ENCODE measurements at regions not wholly inside any gene's neighbourhood (a gene's known extent, or its start where the extent isn't known, plus 50 kb on each side); places are given as distances from the start of the nearest gene placed in this dataset.

- Histone ChIP-seq H3K4me1 (peaks cover 0 to 4% (median 0%) of the 10 kb centered on the region in 4 donors), H3K27me3 (peaks cover 0 to 13% of the 10 kb centered on the region in 2 donors), H3K36me3 (no peaks in the 10 kb centered on the region), H3K4me3 (no peak overlapping the region), H3K27ac (no peak overlapping the region), H3K9me3 (no peaks in the 10 kb centered on the region)
- no peak for TF ChIP-seq CTCF (IDR thresholded peaks at IDR 0.05)
- intact Hi-C loops (cut with DNase I; ENCODE audit: low total_unique reads), result no loop called here
- DNase-seq, result no peak
Observed at GRCh38 chr10:107919626-107920235, 755.2 kb upstream of the SORCS1 start.

- H3K4me1 ChIP-seq, result peaks cover 0 to 10% (median 1%) of the 10 kb centered on the region in 4 donors
- DNase-seq, result no peak
- H3K4me3 ChIP-seq, result no peak overlapping the region
- no peaks in the 10 kb centered on the region for H3K36me3 ChIP-seq
- H3K9me3 ChIP-seq, result no peaks in the 10 kb centered on the region
- peaks cover 0 to 21% of the 10 kb centered on the region in 2 donors for H3K27me3 ChIP-seq
- no peak overlapping the region for H3K27ac ChIP-seq
- intact Hi-C loops (cut with DNase I; ENCODE audit: low total_unique reads), result no loop called here
- TF ChIP-seq CTCF (IDR thresholded peaks at IDR 0.05), result no peak
Observed at GRCh38 chr10:107918171-107918570, 753.7 kb upstream of the SORCS1 start.

GRCh38 chr10:107915215-107915610 is 750.7 kb upstream of the SORCS1 start:
- TF ChIP-seq CTCF (IDR thresholded peaks at IDR 0.05), result no peak
- intact Hi-C loops (cut with DNase I; ENCODE audit: low total_unique reads), result no loop called here
- H3K36me3 ChIP-seq, result no peaks in the 10 kb centered on the region
- H3K9me3 ChIP-seq, result no peaks in the 10 kb centered on the region
- H3K4me3 ChIP-seq, result no peak overlapping the region
- peaks cover 0 to 21% of the 10 kb centered on the region in 2 donors for H3K27me3 ChIP-seq
- H3K27ac ChIP-seq, result no peak overlapping the region
- no peak for DNase-seq
- peaks cover 0 to 10% (median 1%) of the 10 kb centered on the region in 4 donors for H3K4me1 ChIP-seq

GRCh38 chr10:107914450-107915214 is 750.1 kb upstream of the SORCS1 start:
- H3K27ac ChIP-seq, result no peak overlapping the region
- H3K4me1 ChIP-seq, result peaks cover 0 to 10% (median 1%) of the 10 kb centered on the region in 4 donors
- no peak for TF ChIP-seq CTCF (IDR thresholded peaks at IDR 0.05)
- H3K4me3 ChIP-seq, result no peak overlapping the region
- intact Hi-C loops (cut with DNase I; ENCODE audit: low total_unique reads), result no loop called here
- H3K36me3 ChIP-seq, result no peaks in the 10 kb centered on the region
- peaks cover 0 to 21% of the 10 kb centered on the region in 2 donors for H3K27me3 ChIP-seq
- H3K9me3 ChIP-seq, result no peaks in the 10 kb centered on the region
- no peak for DNase-seq

- Histone ChIP-seq H3K4me3 (no peak overlapping the region), H3K36me3 (no peaks in the 10 kb centered on the region), H3K4me1 (peaks cover 0 to 10% (median 1%) of the 10 kb centered on the region in 4 donors), H3K9me3 (no peaks in the 10 kb centered on the region), H3K27me3 (peaks cover 0 to 21% of the 10 kb centered on the region in 2 donors), H3K27ac (no peak overlapping the region)
- intact Hi-C loops (cut with DNase I; ENCODE audit: low total_unique reads), result no loop called here
- no peak for DNase-seq
- no peak for TF ChIP-seq CTCF (IDR thresholded peaks at IDR 0.05)
Observed at GRCh38 chr10:107913317-107914294, 749.1 kb upstream of the SORCS1 start.
